Prostate gland (tissue), 2 donors: ENCODE measurements at regions not wholly inside any gene's neighbourhood (a gene's known extent, or its start where the extent isn't known, plus 50 kb on each side); places are given as distances from the start of the nearest gene placed in this dataset.

Experiments
- POLR2AphosphoS5 ChIP-seq: sonication (generic); formaldehyde crosslinking; IDR thresholded peaks from one replicate; pipeline ENCODE4 v1.6.1; 2017; ENCODE audit warnings: antibody characterized with exemption
- TF ChIP-seq, protein P1 (sequence below), 4 experiments: fragments of 200-600 bp in 2 of 4; fragments of 450-650 bp in 2 of 4; sonication (generic) in 2 of 4; IDR thresholded peaks; 1 replicate in 3 of 4; 2 replicates in 1 of 4; pipeline ENCODE4 v1.5.1; 2016 to 2019; ENCODE audit warnings: antibody characterized with exemption in 4 of 4, mild to moderate bottlenecking in 2 of 4, moderate library complexity in 2 of 4

DNA sequence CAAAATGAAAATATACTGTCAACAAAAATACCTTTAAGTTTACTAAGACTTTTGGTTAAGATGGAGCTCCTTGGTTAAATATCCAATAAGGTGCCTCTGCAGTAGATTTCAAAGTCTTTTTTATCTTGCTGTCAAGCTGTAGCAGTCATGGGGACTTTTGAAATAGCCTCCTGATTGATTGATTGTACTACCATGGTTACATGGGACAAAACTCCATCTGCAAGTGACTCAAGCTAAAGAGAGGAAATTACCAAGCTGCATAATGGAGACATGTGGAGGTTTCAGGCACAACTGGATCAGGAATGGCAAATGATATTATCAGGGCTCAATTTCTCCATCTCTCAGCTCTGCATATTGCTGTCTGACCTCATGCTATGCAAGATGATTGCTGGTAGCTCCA is 73.4 kb upstream of the ST8SIA3 start:
- TF ChIP-seq, protein P1, sequence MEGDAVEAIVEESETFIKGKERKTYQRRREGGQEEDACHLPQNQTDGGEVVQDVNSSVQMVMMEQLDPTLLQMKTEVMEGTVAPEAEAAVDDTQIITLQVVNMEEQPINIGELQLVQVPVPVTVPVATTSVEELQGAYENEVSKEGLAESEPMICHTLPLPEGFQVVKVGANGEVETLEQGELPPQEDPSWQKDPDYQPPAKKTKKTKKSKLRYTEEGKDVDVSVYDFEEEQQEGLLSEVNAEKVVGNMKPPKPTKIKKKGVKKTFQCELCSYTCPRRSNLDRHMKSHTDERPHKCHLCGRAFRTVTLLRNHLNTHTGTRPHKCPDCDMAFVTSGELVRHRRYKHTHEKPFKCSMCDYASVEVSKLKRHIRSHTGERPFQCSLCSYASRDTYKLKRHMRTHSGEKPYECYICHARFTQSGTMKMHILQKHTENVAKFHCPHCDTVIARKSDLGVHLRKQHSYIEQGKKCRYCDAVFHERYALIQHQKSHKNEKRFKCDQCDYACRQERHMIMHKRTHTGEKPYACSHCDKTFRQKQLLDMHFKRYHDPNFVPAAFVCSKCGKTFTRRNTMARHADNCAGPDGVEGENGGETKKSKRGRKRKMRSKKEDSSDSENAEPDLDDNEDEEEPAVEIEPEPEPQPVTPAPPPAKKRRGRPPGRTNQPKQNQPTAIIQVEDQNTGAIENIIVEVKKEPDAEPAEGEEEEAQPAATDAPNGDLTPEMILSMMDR (IDR thresholded peaks at IDR 0.05) = no peak
- no peak for TF ChIP-seq POLR2AphosphoS5
